Spinal cord (tissue), 9 donors: ENCODE measurements at regions not wholly inside any gene's neighbourhood (a gene's known extent, or its start where the extent isn't known, plus 50 kb on each side); places are given as distances from the start of the nearest gene placed in this dataset.

Experiments
- DNase-seq, 6 donors: peaks; one replicate each; pipeline versions ENCODE4 v3.0.0 to v3.0.0-alpha.2; 2013 to 2015; ENCODE audit warnings: low spot score in 6 of 6, low read depth in 4 of 6
- H3K27ac ChIP-seq: one replicate; pipeline ENCODE4 v1.5.1; 2013; ENCODE audit warnings: low read depth, low read length, control low read depth
- H3K27me3 ChIP-seq: one replicate; pipeline ENCODE4 v1.6.1; 2013; ENCODE audit warnings: low read length; ENCODE audit not compliant: control insufficient read depth, insufficient read depth
- H3K36me3 ChIP-seq: one replicate; pipeline ENCODE4 v1.6.1; 2013; ENCODE audit warnings: low read length; ENCODE audit not compliant: control insufficient read depth, insufficient read depth
- H3K4me1 ChIP-seq: one replicate; pipeline ENCODE4 v1.6.1; 2013; ENCODE audit warnings: low read length; ENCODE audit not compliant: control insufficient read depth, insufficient read depth
- H3K4me3 ChIP-seq: one replicate; pipeline ENCODE4 v1.5.1; 2013; ENCODE audit warnings: low read depth, low read length, control low read depth
- H3K9me3 ChIP-seq: one replicate; pipeline ENCODE4 v1.6.1; 2013; ENCODE audit warnings: low read length; ENCODE audit not compliant: control insufficient read depth, insufficient read depth
- WGBS: methylation state at CpG from one replicate; pipeline ENCODE4 v1.1.5; 2013; ENCODE audit warnings: missing lambda C conversion rate; ENCODE audit not compliant: insufficient coverage; 5-methylcytosine and 5-hydroxymethylcytosine counted together
- donor health status: healthy.

DNA sequence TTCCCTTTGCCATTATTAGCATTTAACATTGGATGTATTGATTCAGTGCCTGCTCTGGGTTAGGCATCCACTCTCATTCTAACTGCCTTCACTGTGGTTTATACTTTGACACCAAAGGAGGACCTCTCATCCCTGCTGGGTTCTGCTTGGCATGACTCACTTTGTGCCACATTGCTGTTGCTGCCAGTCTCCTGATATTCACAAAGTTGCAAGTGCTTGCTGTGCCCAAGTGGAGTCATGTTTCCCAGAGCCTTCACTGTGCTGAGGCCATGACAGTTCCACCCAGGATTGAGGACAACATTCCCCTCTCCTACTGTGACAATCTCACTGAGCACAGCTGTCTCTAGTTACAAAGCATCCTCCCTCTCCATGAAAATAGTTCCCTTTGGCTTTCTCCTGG lies 519.9 kb upstream of the USP24 start:
- DNase-seq = peak in 1 of 6 donors; percentile 21
- H3K4me3 ChIP-seq = no peak overlapping the region
- no peak overlapping the region for H3K27ac ChIP-seq
- H3K27me3 ChIP-seq = no peaks in the 10 kb centered on the region
- H3K9me3 ChIP-seq = no peaks in the 10 kb centered on the region
- no peaks in the 10 kb centered on the region for H3K36me3 ChIP-seq
- no peaks in the 10 kb centered on the region for H3K4me1 ChIP-seq

DNA sequence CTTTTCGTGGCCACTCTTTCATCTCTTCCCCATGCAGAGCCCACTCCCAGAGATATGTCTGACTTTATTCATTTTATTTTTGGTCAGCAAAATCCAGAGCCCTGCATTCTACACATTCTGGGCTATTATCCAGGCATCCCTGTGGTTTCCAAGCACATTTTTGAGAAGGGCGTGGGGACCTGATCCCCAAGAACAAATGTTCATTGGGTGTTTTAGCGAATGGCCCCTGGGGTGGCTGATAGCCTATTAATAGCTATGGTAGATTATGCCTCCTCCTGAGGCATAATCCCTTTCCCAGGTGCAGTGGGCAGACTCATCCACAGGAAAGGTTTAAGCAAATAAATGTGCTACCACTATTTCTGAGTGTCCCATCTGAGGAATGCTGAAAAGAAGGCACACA lies 511.8 kb upstream of the USP24 start:
- no CpG with 5 or more reads among the region's 3 CpGs for WGBS
- no peak for DNase-seq
- no peak overlapping the region for H3K27ac ChIP-seq
- H3K36me3 ChIP-seq = no peaks in the 10 kb centered on the region
- no peaks in the 10 kb centered on the region for H3K27me3 ChIP-seq
- H3K9me3 ChIP-seq = no peaks in the 10 kb centered on the region
- no peak overlapping the region for H3K4me3 ChIP-seq
- H3K4me1 ChIP-seq = no peaks in the 10 kb centered on the region

DNA sequence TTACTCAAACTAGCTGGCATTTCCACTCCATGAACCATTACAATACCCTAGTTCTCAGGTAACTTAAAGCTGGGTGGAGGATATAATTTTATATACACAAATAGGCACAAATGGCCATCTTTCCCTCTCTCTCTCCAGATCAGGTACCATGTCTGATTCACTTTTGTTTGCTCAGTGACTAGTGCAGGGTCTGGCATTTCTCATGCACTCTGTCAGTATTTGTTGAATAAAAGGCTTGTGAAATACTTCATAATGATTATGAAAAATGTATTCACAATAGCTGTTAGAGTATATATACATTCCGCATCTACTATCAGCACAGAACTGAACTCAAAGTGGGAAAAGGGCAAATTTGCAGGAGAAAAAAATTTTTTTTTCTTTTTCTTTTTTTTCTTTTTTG lies 510.2 kb upstream of the USP24 start:
- DNase-seq = no peak
- Histone ChIP-seq H3K27me3 (no peaks in the 10 kb centered on the region), H3K4me1 (peaks cover under 1% of the 10 kb centered on the region), H3K4me3 (no peak overlapping the region), H3K36me3 (no peaks in the 10 kb centered on the region), H3K27ac (no peak overlapping the region), H3K9me3 (no peaks in the 10 kb centered on the region)
- WGBS = no CpG with 5 or more reads among the region's 1 CpG

DNA sequence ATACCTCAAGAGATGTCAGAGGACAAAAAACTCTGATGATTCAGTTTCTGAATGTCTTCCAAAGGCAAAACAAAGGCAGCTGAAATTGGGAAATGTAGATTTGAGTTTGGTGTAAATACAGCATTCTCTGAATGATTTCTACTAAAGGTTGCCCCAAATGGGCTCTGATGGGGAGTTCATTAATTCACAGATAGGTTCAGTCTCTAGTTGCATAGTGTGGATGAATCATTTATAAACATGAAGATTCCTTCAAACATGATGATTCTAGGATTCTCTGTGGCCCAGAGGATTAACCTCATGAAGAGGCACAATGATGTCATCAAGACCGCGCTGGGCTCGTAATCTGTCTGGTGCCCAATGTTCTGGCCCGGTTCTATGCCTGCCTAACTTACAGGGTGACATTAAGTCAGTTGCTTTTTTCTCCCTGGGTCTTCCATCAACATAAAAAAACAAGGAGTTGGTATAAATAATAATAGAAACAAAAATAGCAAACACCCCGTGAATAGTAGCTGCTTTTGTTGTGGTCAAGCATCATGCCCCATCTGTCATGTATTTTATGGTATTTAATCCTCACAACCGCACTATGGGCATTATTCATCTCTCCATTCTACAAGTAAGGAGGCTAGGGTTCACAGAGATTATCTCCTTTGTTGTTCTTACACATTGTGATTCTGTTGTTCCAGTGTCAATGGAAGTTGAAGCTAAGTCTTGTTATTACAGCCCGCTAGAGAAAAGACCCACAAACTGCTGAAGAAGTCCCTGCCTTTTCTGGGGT lies 509.6 kb upstream of the USP24 start:
- Histone ChIP-seq H3K4me1 (peaks cover 4% of the 10 kb centered on the region), H3K4me3 (no peak overlapping the region), H3K9me3 (no peaks in the 10 kb centered on the region), H3K27me3 (no peaks in the 10 kb centered on the region), H3K27ac (no peak overlapping the region), H3K36me3 (no peaks in the 10 kb centered on the region)
- no peak for DNase-seq
- 100% methylated on average over 3 of the region's 7 CpGs for WGBS

DNA sequence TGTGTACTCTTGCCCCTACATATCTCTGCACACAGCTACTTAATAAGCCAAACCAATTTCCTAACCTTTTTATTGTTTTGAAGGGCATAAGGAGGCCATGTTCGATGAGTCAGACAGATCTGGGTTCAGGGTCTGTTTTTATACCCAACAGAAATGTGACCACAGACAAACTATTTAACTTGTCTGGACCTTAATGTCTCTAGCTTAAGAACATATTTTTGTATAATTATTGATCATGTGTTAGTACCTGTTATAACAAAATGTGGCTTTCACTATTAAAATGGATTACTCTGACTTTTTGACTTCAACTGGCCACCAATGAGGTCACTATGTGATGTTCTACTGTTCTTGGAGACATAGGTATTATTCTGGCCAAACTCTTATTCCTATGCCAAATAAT lies 507.8 kb upstream of the USP24 start:
- Histone ChIP-seq H3K27ac (no peak overlapping the region), H3K36me3 (no peaks in the 10 kb centered on the region), H3K27me3 (no peaks in the 10 kb centered on the region), H3K9me3 (no peaks in the 10 kb centered on the region), H3K4me1 (peaks cover 4% of the 10 kb centered on the region), H3K4me3 (no peak overlapping the region)
- no CpG with 5 or more reads among the region's 1 CpG for WGBS
- DNase-seq = no peak

DNA sequence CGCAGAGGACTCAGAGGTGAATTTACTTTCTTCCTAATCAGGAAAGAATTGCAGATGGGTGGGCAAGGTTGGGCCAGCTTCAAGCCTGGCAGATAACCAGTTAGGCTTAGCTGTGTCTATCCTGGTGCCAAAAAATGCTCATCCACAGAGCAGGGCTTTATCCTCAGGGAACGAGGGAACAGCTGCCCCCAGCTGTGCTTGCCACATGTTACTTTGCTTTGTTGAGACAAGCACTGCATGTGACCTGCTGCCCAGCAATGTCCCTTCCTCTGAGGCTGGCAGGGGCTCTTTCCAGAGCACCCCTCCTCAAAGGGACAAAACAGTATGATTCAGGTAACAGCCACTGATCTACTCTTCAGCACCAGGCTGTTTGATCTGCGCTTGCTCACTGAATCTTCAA lies 505.1 kb upstream of the USP24 start:
- H3K27ac ChIP-seq = no peak overlapping the region
- no peaks in the 10 kb centered on the region for H3K27me3 ChIP-seq
- H3K36me3 ChIP-seq = no peaks in the 10 kb centered on the region
- H3K4me3 ChIP-seq = no peak overlapping the region
- peaks cover 4% of the 10 kb centered on the region for H3K4me1 ChIP-seq
- WGBS = 31% methylated on average over 2 of the region's 3 CpGs
- DNase-seq = peak in 1 of 6 donors; percentile 63
- H3K9me3 ChIP-seq = no peaks in the 10 kb centered on the region

DNA sequence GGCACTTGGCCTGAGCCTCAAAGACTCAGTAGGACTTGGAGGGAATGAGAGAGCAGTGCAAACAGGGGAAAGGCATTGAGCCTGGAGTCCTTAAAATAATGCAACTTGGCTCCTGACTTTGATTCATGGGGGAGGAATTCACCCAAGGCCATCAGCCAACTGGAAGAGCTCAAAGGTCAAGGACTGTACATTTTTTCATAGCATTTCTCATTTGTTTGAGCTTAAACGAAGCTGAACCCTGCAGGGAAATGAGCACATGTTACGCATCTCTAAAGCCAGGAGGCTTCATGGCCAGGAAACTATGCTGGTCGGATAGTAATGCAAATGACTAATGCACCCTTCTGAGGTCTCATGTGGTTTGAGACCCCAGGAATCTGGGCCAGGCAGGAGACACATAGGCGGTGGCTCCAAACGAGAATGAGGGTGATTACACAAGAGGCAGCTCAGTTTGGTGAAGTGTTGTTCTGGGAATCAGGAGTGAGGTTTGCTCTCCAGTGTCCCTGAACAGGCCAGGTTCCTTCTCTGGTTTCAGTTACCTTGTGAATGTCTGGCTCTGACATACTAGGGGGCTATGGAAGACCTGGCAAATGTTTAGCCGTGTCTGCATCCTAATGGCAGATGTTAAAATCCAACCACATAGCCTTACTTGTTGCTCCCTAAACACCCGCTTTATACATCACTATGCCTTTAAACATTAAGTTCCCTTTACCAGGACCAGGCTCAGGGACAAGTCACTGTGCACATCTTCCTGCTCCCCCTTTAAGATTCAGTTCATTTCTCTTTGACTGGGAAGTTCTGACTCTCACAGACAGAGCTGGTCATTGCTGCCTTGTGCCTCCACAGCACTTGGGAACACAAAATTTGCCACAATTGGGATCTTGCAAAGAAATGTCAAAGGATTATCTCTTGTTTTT lies 503.9 kb upstream of the USP24 start:
- Histone ChIP-seq H3K9me3 (no peaks in the 10 kb centered on the region), H3K4me3 (no peak overlapping the region), H3K27ac (peak overlapping the region; percentile 25), H3K36me3 (no peaks in the 10 kb centered on the region), H3K27me3 (no peaks in the 10 kb centered on the region), H3K4me1 (peaks cover 4% of the 10 kb centered on the region)
- DNase-seq = peak in 1 of 6 donors; percentile 55
- WGBS = 70% methylated on average over 6 of the region's 7 CpGs

DNA sequence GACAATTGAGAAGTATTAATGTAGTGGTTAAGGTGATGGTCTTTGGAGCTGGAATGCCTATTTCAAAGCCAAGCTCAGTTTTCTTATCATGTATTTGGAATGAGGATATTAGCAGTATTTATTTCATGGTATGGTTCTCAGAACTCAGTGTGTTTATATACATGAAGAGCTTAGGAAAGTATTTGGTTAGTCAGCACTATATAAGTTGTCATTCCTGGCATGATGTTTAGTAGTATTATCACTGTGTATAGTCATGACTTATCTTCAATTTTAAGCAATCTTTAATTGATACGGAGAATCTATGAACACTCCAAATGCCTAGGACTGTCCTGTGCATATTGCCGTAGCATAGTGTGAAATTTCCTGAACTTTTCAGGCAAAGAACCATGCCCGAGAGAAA lies 501.9 kb upstream of the USP24 start:
- Histone ChIP-seq H3K9me3 (no peaks in the 10 kb centered on the region), H3K27ac (peak overlapping the region; percentile 7), H3K4me1 (peaks cover 5% of the 10 kb centered on the region), H3K36me3 (no peaks in the 10 kb centered on the region), H3K4me3 (no peak overlapping the region), H3K27me3 (no peaks in the 10 kb centered on the region)
- WGBS = 96% methylated on average over 3 of the region's 3 CpGs
- DNase-seq = no peak

DNA sequence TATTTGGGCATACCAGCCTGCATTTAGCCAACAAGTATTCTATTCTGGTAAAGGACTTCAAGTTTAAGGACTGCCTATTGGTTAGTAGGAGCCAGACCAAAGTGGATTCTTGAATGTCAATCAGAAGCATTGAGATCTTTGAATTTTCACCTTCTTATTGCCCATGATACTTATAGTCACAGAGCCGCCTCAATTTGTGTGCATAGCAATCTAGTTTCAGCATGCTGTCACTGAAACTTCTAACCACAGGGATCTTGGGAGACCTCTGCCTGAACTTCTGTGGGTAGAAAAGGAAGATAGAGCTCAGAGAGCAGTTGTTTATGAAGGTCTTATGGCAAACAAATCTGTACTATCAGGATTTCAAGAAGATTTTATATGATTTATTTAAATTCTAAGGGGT lies 501.4 kb upstream of the USP24 start:
- Histone ChIP-seq H3K9me3 (no peaks in the 10 kb centered on the region), H3K4me1 (peaks cover 8% of the 10 kb centered on the region), H3K27me3 (no peaks in the 10 kb centered on the region), H3K36me3 (no peaks in the 10 kb centered on the region), H3K27ac (peak overlapping the region; percentile 7), H3K4me3 (no peak overlapping the region)
- no peak for DNase-seq
- 40% methylated on average over 1 of the region's 1 CpG for WGBS

DNA sequence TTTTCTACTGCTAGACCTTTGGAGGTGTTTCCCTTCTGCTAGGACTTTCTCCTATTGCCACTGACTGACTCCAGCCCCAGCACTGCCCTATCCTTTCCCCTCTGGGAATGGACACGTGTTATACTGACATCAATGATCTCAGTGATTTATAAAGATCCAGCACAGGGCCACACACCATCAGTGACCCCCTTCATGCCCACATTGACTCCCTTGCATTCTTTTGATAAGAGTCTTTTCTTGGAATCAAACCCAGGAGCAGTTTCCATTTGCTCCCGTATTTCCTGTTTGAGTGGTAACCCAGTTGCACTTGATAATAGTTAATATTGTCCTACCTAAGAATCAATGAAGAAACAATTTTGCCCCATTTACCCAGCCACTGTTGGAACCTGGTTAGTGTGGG lies 501.0 kb upstream of the USP24 start:
- peak overlapping the region; percentile 7 for H3K27ac ChIP-seq
- DNase-seq = no peak
- no peaks in the 10 kb centered on the region for H3K27me3 ChIP-seq
- H3K36me3 ChIP-seq = no peaks in the 10 kb centered on the region
- peaks cover 8% of the 10 kb centered on the region for H3K4me1 ChIP-seq
- no peak overlapping the region for H3K4me3 ChIP-seq
- WGBS = 56% methylated on average over 1 of the region's 2 CpGs
- no peaks in the 10 kb centered on the region for H3K9me3 ChIP-seq
